ENCODE measurements at regions not wholly inside any gene's neighbourhood (a gene's known extent, or its start where the extent isn't known, plus 50 kb on each side); places are given as distances from the start of the nearest gene placed in this dataset.

GRCh38 chr2:66834859-66835258 lies 399.9 kb downstream of the MEIS1 start:
- Histone ChIP-seq H2BK15ac (ENCODE audit: low read depth, low read length) (no peak overlapping the region), H4K91ac (ENCODE audit: insufficient read depth, low read depth, low read length) (no peak overlapping the region), H3K18ac (ENCODE audit: low read depth, low read length) (no peak overlapping the region), H3K9me3 (ENCODE audit: control insufficient read depth, insufficient read depth, low read length) (no peaks in the 10 kb centered on the region), H2AFZ (replicated peaks; ENCODE audit: low read length, poor library complexity) (no peak overlapping the region), H3K27me3 (ENCODE audit: control insufficient read depth, insufficient read depth, low read length) (no peaks in the 10 kb centered on the region), H3K56ac (ENCODE audit: extremely low read depth, insufficient read depth, low read length) (no peak overlapping the region), H3K27ac (ENCODE audit: insufficient read depth, low read length) (no peak overlapping the region), H3K4me2 (ENCODE audit: low read depth, low read length) (no peak overlapping the region), H2BK120ac (ENCODE audit: low read depth, low read length) (no peak overlapping the region), H2BK5ac (ENCODE audit: low read depth, low read length, poor library complexity, severe bottlenecking) (no peak overlapping the region), H3K79me1 (ENCODE audit: low read depth in 1 of 2, low read length in 2 of 2) (peaks cover 0 to 5% of the 10 kb centered on the region in 2 experiments; a peak in 2 of 4 replicates), H4K20me1 (ENCODE audit: insufficient read depth, low read length) (no peaks in the 10 kb centered on the region), H4K8ac (ENCODE audit: low read depth in 2 of 2, low read length in 2 of 2) (no peak overlapping the region), H3K9me1 (ENCODE audit: insufficient read depth, low read length) (0 out of 2 replicates have a peak, but pooled peaks cover 4% of the 10 kb centered on the region), H3K4me3 (ENCODE audit: insufficient read depth, low read depth, low read length) (no peak overlapping the region), H2BK20ac (ENCODE audit: low read depth, low read length) (no peak overlapping the region), H3K36me3 (ENCODE audit: control insufficient read depth, insufficient read depth, low read length) (no peaks in the 10 kb centered on the region), H3K14ac (replicated peaks; ENCODE audit: low read depth, low read length) (no peak overlapping the region), H3K23ac (ENCODE audit: low read depth, low read length) (no peak overlapping the region), H3K9ac (ENCODE audit: low read depth, low read length) (no peak overlapping the region), H2AK5ac (ENCODE audit: low read depth, low read length) (no peak overlapping the region), H2AK9ac (replicated peaks; ENCODE audit: low read depth, low read length, poor library complexity) (no peak overlapping the region), H4K5ac (ENCODE audit: low read depth, low read length) (no peak overlapping the region), H3K4me1 (ENCODE audit: control insufficient read depth, insufficient read depth, low read length) (peaks cover 11% of the 10 kb centered on the region), H3K4ac (ENCODE audit: low read depth, low read length) (no peak overlapping the region)
- BruUV-seq (replicated peaks) = no TSS peak
- no peak for DNase-seq
- peak; percentile 29; the same call in 1 of the 2 replicates for TF ChIP-seq MAFK (IDR thresholded peaks at IDR 0.05; ENCODE audit: low read depth, low read length)
- no peak for TF ChIP-seq USF2 (IDR thresholded peaks at IDR 0.05; ENCODE audit: low read depth, low read length)
- POLR2A ChIA-PET (ENCODE audit: unreplicated experiment) = no interaction called here
- WGBS, 2 experiments (ENCODE audit: extremely low coverage in 2 of 2, insufficient read length in 1 of 2) = no CpG with 5 or more reads among the region's 4 CpGs
- dilution Hi-C loops (cut with HindIII; ENCODE audit: low sequenced_read_pairs, unreplicated experiment) (no loop called here), in situ Hi-C loops (cut with MboI; ENCODE audit: low sequenced_read_pairs) (no loop called here), intact Hi-C loops (cut with micrococcal nuclease) (no loop called here)
- CTCF ChIA-PET = interaction anchor here (0.8 kb wide), 1 partner anchor 64 kb away, joined by 3 read pairs; no protein-coding TSS in a partner anchor
- no peak for ATAC-seq (ENCODE audit: low read depth)

Data from IMR-90 (cell line).